BLaER1 (cell line): ENCODE measurements at regions not wholly inside any gene's neighbourhood (a gene's known extent, or its start where the extent isn't known, plus 50 kb on each side); places are given as distances from the start of the nearest gene placed in this dataset.

Experiments used
- H3K27ac ChIP-seq: shearing (Covaris generic); formaldehyde crosslinking; 2 replicates; pipeline ENCODE4 v1.8.1; 2022
- H3K27me3 ChIP-seq: shearing (Covaris generic); formaldehyde crosslinking; 2 replicates; pipeline ENCODE4 v1.8.1; 2022
- H3K36me3 ChIP-seq: shearing (Covaris generic); formaldehyde crosslinking; 2 replicates; pipeline ENCODE4 v1.8.1; 2022
- H3K4me1 ChIP-seq: shearing (Covaris generic); formaldehyde crosslinking; 2 replicates; pipeline ENCODE4 v1.8.1; 2022
- H3K4me2 ChIP-seq: shearing (Covaris generic); formaldehyde crosslinking; 2 replicates; pipeline ENCODE4 v1.8.1; 2022
- H3K4me3 ChIP-seq: shearing (Covaris generic); formaldehyde crosslinking; 2 replicates; pipeline ENCODE4 v1.8.1; 2022
- H3K9ac ChIP-seq: shearing (Covaris generic); formaldehyde crosslinking; 2 replicates; pipeline ENCODE4 v1.8.1; 2022
- H3K9me3 ChIP-seq: shearing (Covaris generic); formaldehyde crosslinking; 2 replicates; pipeline ENCODE4 v1.8.1; 2022
- H4K20me1 ChIP-seq: shearing (Covaris generic); formaldehyde crosslinking; 2 replicates; pipeline ENCODE4 v1.8.1; 2022
- Cebpa-rat ChIP-seq: shearing (Covaris generic); IDR thresholded peaks from 2 replicates; pipeline ENCODE4 v1.8.1; 2022

DNA sequence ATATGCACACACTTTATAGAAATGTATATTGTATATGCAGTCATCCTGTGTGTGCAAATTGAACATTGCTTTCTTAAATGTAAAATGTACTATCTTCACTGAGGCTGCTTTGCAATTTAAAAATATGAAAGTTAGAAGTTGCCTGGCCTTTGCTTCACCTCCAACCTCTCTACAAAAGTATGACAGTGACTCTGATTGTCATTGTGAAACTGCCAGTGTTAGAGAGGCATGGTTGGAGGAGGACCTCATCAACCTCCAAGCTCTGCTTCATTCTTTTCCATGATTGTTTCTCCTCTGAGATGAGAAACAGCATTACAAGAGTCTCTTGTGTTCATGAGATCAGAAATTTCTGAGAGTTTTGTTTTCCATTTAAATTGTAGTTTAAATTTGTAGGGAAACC, 185.5 kb downstream of the ZC3H11B start:
- no peak overlapping the region for H3K9ac ChIP-seq
- no peak overlapping the region for H3K27ac ChIP-seq
- H3K9me3 ChIP-seq = no peaks in the 10 kb centered on the region
- TF ChIP-seq Cebpa-rat = no peak
- H3K27me3 ChIP-seq = no peaks in the 10 kb centered on the region
- H3K4me3 ChIP-seq = no peak overlapping the region
- H3K36me3 ChIP-seq = no peaks in the 10 kb centered on the region
- H4K20me1 ChIP-seq = no peaks in the 10 kb centered on the region
- H3K4me2 ChIP-seq = no peak overlapping the region
- no peaks in the 10 kb centered on the region for H3K4me1 ChIP-seq

DNA sequence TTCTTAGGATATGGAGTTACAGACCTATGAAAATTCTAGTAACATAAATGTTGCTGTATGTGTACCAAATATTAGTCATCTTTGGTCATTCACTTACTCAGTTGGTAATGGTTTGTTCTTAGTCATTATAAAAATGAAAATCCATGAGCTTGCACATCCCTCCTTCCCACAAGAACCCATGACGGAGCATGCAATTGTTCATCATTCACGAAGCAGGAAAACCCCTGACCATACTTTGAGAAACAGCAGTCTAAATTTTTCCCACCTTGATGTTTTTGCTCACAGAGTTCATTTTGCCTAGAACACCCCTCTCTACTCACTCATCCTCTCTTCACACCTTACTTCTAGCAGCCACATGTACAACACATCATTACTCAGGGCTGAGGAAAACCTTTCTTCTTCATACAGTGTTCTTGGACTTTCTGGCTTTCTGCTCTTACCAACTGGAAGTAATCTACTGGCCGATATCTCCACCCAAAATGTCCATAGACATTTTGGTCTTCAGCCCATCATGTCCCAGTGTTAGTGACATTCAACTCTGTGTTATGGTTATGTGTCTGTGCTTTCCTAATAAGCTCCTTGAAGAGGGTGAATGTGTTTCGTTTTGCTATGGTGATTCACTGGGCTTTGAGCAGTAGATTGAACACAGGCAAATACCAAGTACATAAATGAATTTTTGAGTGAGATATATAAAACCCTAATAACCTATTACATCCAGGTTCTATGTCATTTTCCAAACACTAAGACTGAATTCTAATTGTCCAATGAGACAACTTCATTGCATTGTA, 189.9 kb downstream of the ZC3H11B start:
- Histone ChIP-seq H3K4me3 (no peak overlapping the region), H3K9me3 (no peaks in the 10 kb centered on the region), H3K9ac (no peak overlapping the region), H4K20me1 (no peaks in the 10 kb centered on the region), H3K4me1 (no peaks in the 10 kb centered on the region), H3K4me2 (no peak overlapping the region), H3K27me3 (no peaks in the 10 kb centered on the region), H3K36me3 (no peaks in the 10 kb centered on the region), H3K27ac (no peak overlapping the region)
- no peak for TF ChIP-seq Cebpa-rat

DNA sequence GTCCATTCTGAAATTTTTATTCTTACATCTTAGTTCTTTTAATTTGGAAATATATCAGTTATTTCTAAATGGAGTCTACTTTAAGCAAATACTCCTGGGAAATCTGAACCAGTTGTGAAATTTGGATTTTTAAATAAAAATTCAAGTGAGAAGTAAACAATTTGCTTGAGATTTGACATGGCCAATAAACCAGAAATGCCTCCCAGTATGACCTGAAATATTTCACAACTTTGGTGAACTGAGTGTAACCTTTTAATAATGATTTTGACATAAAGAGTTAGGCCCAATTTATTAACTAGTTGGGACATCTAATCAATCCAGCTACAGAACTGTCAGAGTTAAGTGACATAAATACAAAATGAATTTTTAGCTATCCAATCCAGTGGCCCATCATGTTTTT, 192.0 kb downstream of the ZC3H11B start:
- no peak overlapping the region for H3K4me2 ChIP-seq
- no peaks in the 10 kb centered on the region for H4K20me1 ChIP-seq
- H3K9me3 ChIP-seq = no peaks in the 10 kb centered on the region
- H3K27me3 ChIP-seq = no peaks in the 10 kb centered on the region
- H3K4me3 ChIP-seq = no peak overlapping the region
- H3K9ac ChIP-seq = no peak overlapping the region
- no peak overlapping the region for H3K27ac ChIP-seq
- TF ChIP-seq Cebpa-rat = no peak
- no peaks in the 10 kb centered on the region for H3K36me3 ChIP-seq
- H3K4me1 ChIP-seq = no peaks in the 10 kb centered on the region

DNA sequence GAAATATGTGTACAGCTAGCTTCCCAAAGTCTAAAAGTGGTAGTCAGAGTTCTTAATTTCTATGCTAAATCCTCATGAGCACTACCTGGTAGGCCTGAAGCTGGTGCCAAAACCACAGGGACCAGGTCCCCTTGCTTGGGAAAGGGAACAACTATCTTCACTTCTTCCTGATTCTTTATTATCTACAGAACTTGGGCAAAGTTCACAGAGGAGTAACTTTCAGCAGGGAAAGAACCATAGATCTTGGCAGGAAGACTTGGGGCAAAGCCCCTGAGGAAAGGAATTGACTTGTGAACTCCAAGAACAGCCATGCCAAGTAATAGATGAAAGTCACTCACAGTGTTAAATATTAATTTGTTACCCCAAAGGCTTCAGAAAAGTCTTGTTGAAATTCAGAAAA, 193.0 kb downstream of the ZC3H11B start:
- Histone ChIP-seq H3K4me2 (no peak overlapping the region), H3K27ac (no peak overlapping the region), H3K9ac (no peak overlapping the region), H4K20me1 (no peaks in the 10 kb centered on the region), H3K9me3 (no peaks in the 10 kb centered on the region), H3K4me3 (no peak overlapping the region), H3K4me1 (no peaks in the 10 kb centered on the region), H3K36me3 (no peaks in the 10 kb centered on the region), H3K27me3 (no peaks in the 10 kb centered on the region)
- TF ChIP-seq Cebpa-rat = no peak

DNA sequence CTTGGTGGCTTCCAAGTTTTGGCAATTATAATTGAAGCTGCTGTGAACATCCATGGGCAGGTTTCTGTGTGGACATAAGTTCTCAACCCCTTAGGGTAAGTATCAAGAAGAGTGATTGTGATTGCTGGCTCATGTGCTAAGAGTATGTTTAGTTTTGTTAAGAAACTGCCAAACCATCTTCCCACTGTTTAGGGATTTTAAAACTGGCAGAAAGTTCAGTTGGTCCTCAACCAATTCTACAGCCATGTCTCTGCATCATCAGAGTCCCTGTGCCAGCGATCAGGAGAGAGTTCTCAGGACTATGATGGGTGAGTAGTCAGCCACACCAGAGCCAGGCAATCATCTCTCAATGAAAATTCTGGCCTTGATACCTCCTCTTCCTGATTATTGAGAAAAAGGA, 193.8 kb downstream of the ZC3H11B start:
- Histone ChIP-seq H3K9me3 (no peaks in the 10 kb centered on the region), H3K36me3 (no peaks in the 10 kb centered on the region), H3K27ac (no peak overlapping the region), H3K4me3 (no peak overlapping the region), H3K9ac (no peak overlapping the region), H4K20me1 (no peaks in the 10 kb centered on the region), H3K27me3 (no peaks in the 10 kb centered on the region), H3K4me1 (no peaks in the 10 kb centered on the region), H3K4me2 (no peak overlapping the region)
- TF ChIP-seq Cebpa-rat = no peak

DNA sequence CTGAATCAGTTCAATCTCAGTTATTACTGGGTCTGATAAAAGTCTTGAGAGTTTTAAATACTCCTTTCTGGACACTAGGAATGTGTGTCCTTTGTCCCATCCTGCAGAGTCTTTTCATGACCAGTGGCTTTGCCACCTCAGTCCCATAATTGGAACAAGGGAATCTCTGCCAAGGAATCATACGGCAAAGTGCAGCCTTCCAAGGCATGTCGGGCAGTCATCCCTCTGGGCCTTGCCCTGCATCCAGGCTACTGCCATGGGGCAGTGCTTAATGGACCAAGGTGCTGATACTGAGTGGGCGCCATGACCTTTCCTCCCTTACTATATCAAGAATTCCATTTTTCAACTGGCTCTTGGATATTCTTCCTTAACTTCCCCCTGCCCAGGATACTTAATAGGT, 195.3 kb downstream of the ZC3H11B start:
- no peak overlapping the region for H3K4me2 ChIP-seq
- H3K4me3 ChIP-seq = no peak overlapping the region
- no peak overlapping the region for H3K27ac ChIP-seq
- H3K9ac ChIP-seq = no peak overlapping the region
- H3K4me1 ChIP-seq = no peaks in the 10 kb centered on the region
- no peaks in the 10 kb centered on the region for H3K9me3 ChIP-seq
- H3K27me3 ChIP-seq = no peaks in the 10 kb centered on the region
- H3K36me3 ChIP-seq = no peaks in the 10 kb centered on the region
- no peak for TF ChIP-seq Cebpa-rat
- H4K20me1 ChIP-seq = no peaks in the 10 kb centered on the region

DNA sequence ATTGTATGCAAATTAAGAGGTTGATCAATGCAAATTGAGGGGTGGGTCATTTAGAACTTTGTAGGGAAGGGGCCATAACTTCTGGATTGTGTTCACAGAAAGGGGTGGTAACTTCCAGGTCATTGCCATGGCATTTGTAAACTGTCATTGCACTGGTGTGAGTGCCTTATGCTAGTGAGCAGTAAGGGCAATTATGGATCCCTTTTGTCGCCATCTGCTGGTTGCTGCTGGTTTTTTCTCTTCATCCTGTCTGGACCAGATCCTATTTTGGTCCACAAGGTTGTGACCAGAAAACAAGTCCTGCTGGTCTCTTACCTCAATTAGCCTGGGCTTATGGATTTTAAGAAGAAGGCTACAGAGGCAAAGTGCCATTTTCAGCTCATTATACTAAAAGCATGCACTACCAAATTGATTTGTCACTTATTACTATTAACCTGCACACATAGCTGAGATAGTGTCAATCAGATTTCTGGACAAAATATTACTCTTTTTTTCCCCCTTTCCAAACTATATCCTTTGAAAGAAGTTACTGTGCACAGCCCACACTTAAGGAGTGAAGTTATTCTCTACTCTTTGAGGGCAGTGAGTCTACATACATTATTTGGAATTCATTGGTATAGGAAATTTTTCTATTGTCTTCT, 196.2 kb downstream of the ZC3H11B start:
- H3K27ac ChIP-seq = no peak overlapping the region
- no peaks in the 10 kb centered on the region for H3K36me3 ChIP-seq
- H4K20me1 ChIP-seq = no peaks in the 10 kb centered on the region
- no peak for TF ChIP-seq Cebpa-rat
- H3K4me3 ChIP-seq = no peak overlapping the region
- no peaks in the 10 kb centered on the region for H3K4me1 ChIP-seq
- no peaks in the 10 kb centered on the region for H3K9me3 ChIP-seq
- no peak overlapping the region for H3K4me2 ChIP-seq
- H3K9ac ChIP-seq = no peak overlapping the region
- H3K27me3 ChIP-seq = no peaks in the 10 kb centered on the region

DNA sequence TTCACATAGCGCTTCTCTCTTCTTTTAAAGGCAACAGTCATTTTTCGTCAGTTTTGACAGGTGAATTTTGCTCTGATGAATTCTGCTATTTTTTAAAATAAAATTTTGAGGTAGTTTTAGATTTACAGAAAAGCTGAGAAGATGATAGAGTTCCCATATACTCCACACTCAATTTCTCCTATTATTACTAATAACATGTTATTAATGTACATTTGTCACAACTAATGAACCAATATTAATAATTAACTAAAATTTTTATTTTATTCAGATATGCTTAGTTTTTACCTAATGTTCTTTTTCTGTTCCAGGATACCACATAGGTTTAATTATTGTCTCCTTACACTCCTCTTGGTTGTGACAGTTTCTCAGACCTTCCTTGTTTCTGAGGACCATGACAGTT, 197.0 kb downstream of the ZC3H11B start:
- no peak for TF ChIP-seq Cebpa-rat
- no peak overlapping the region for H3K9ac ChIP-seq
- no peak overlapping the region for H3K27ac ChIP-seq
- H3K9me3 ChIP-seq = no peaks in the 10 kb centered on the region
- no peaks in the 10 kb centered on the region for H3K4me1 ChIP-seq
- no peaks in the 10 kb centered on the region for H3K36me3 ChIP-seq
- no peak overlapping the region for H3K4me3 ChIP-seq
- no peak overlapping the region for H3K4me2 ChIP-seq
- H4K20me1 ChIP-seq = no peaks in the 10 kb centered on the region
- H3K27me3 ChIP-seq = no peaks in the 10 kb centered on the region

DNA sequence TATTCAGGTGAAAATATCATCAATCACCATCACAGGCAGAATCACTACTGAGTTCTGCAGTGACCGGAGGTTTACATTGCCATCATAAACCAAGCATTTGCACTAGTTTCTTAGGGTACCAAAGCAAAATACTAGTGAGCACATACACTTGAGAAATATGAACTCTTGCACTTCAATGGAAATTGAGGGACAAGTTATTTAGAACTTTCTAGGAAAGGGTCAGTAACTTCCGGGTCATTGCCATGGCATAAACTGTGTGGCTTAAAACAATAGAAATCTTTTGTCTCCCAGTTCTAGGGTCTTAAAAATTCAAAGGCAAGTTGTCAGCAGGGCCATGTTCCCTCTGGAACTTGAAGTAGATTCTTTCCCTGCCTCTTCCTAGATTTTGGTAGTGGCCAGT, 197.5 kb downstream of the ZC3H11B start:
- H3K9me3 ChIP-seq = no peaks in the 10 kb centered on the region
- TF ChIP-seq Cebpa-rat = no peak
- H3K36me3 ChIP-seq = no peaks in the 10 kb centered on the region
- no peak overlapping the region for H3K4me3 ChIP-seq
- H3K4me1 ChIP-seq = no peaks in the 10 kb centered on the region
- no peaks in the 10 kb centered on the region for H4K20me1 ChIP-seq
- H3K4me2 ChIP-seq = no peak overlapping the region
- no peak overlapping the region for H3K9ac ChIP-seq
- no peak overlapping the region for H3K27ac ChIP-seq
- H3K27me3 ChIP-seq = no peaks in the 10 kb centered on the region

DNA sequence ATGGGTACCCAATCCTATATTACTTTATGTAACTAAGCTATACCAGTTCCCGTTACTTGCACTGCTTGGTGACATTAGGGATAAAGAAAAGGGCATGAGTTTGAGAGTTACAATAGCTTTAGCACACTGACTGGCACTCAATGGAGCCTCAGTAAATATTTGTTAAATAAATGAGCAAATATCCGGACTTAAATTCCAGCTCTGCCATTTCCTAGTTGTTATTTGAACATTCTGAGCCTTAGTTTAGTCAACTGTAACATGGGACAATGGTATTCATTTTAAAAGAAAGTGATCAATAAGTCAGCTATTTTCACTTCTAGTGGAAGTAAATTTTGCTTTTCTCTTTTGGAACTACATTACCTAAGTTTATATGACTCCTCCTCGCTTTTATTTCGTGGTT, 198.7 kb downstream of the ZC3H11B start:
- no peaks in the 10 kb centered on the region for H3K27me3 ChIP-seq
- no peak overlapping the region for H3K4me3 ChIP-seq
- H3K9me3 ChIP-seq = no peaks in the 10 kb centered on the region
- no peak for TF ChIP-seq Cebpa-rat
- H3K36me3 ChIP-seq = no peaks in the 10 kb centered on the region
- H4K20me1 ChIP-seq = no peaks in the 10 kb centered on the region
- no peak overlapping the region for H3K9ac ChIP-seq
- no peak overlapping the region for H3K27ac ChIP-seq
- no peaks in the 10 kb centered on the region for H3K4me1 ChIP-seq
- H3K4me2 ChIP-seq = no peak overlapping the region
